HG02610 (cell line): ENCODE measurements at regions not wholly inside any gene's neighbourhood (a gene's known extent, or its start where the extent isn't known, plus 50 kb on each side); places are given as distances from the start of the nearest gene placed in this dataset.
A peak's percentile ranks its signal among the peaks of the same experiment; 100 is the strongest.

ENCODE experiments used
- ATAC-seq: cut with Tn5 transposase; IDR thresholded peaks from one replicate; pipeline ENCODE4 v1.9.1; 2021; ENCODE audit warnings: mild to moderate bottlenecking, moderate library complexity; ENCODE audit not compliant: unreplicated experiment

DNA sequence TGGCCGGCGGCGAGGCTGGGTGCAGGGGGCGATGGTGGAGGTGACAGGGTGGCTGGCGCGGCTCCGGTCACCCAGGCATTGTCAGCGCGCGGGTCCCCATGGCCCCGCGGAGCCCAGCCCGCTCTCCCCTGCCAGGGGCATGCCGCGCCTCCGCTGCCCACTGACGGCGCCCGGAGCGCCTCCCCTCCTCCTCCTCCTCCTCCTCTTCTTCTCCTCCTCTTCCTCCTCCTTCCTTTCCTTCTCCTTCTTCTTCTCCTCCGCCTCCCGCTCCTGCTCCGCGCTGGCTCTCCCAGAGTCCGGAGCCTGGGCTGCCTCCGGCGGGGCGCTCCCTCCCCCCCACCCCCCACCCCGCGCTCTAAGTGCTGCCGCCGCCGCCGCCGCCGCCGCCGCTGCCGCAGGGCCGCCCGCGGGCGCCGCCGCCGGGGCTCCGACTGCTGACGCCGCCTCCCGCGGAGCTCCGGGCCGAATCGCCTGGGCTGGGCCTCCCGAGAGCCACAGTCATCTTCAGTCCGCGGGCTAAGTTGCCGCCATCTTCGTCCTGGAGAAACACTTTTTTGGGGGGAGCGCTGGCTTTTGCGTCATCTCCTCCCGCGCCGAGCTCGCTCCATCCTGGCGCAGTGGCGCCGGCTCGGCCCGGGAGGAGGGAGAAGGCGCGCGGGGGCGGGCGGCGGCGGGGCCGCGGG is 348.3 kb downstream of the LIG4 start:
- no peak for ATAC-seq

DNA sequence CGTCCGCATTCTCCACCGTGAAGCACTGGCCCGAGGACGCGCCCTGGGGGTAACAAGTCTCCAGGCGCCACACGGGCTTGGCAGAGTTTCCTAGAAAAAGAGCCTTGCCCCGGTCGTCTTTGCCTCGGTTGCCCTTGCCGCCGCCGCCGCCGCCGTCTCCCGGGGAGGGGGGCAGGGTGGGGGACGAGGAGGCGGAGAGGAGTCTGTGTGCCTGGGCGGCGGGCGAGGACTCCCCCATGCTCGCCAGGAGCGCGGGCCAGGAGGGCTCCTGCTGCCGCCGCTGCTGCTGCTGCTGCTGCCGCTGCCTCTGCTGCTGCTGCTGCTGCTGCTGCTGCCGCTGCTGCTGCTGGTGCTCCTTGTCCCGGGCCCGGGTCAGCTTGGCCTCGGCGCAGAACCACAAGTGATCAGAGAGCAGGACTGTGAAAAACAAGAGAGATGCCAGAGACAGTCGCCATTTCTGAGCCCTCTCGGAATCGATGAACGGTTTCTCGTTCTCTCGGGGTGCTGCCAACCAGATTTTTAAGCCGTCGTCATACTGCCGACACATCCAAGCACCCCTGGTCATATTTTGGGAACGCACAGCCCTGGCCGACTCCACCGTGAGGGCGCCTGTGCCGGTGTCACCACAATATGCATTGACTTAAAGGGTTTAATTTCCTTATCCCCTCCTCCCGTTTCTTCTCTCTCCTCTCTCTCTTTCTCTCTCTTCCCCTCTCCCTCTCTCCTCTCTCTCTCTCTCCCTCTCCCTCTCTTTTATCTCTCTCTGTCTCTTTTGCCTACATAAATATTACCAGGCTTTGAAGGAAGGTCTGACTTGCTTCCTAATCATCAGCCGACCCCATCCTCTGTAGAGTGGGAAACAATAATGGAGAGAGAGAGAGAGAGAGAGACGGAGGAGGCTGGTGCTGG is 349.1 kb downstream of the LIG4 start:
- ATAC-seq = no peak

DNA sequence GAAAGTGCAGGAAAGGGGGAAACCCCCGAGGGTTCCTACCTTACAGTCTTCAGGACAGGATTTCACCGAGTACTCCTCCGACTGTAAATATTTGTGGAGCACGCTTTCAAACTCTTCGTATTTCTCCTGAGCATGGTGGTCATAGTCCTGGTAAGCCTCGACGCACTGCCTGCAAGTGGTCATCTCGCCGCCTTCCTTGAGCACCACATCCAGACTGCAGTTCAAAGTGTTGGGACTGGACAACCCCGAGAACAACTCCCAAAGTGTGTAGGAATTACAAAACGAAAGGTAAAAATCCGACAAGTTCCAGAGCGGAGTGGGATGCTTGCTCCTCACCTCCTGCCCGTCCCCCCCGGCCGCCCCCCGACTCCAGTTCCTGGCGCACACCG is 349.7 kb downstream of the LIG4 start:
- ATAC-seq = no peak

DNA sequence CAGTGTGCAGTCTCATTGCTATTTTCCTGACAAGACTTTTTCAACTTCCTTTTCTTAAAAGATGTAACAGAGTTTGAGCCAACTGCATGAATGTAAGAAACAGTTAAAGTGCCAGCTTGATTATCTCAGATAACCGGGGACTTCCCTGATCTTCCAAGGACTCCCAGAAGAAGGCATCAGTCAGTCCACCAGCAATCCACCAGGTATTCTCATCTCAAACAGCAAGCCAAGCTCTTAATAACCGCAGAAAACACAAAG is 350.1 kb downstream of the LIG4 start:
- no peak for ATAC-seq

DNA sequence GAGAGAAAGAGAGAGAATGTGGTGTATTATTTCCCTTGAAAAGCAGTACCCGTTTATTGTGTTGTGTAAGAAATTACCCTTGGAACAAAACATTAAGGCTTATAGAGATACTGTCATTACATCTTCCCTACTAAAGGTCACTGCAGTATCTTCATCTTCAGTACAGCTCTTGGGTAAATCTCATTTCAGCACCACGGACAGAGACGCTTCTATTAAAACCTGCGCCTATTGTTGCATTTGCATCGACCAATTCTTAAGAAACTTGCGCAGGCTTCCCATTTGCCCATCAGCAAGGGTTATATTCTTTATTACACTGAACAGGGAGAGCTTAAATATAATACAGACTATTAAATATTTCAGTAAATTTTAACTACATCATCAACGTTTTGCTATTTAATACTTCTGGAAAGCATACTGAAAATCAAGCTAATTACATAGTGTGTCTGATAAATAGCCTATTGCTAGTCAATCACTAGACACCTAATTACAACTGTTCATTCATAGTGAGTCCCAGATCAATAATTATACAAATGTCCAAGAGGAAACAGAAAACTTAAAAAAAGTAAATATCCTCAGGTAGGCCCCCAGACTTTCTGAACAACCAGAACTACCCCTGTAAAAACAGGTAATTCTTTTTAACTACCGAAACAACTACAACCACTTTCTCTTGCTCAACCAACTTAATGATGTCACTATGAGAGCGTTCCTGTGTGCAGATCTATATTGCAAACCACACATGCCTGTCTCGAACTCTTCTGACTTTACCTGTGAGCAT is 350.6 kb downstream of the LIG4 start:
- ATAC-seq = no peak

DNA sequence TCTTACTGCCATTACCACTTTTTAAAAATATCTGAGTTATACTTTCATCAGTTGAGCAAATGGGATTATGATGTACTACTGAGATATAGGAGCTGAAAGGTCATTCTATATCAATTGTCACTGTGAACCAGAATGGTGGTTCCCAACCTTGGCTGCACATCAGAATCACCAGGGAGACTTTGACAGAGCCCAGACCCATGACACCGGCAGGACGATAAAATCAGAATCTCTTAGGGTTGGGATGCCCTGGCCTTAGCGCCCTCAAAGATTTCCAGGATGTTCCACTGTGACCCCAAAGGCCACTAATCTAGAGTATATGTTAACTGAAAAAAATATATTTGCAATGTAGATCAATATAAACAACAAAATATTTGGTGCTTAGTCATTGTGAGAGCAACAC is 355.1 kb downstream of the LIG4 start:
- no peak for ATAC-seq

DNA sequence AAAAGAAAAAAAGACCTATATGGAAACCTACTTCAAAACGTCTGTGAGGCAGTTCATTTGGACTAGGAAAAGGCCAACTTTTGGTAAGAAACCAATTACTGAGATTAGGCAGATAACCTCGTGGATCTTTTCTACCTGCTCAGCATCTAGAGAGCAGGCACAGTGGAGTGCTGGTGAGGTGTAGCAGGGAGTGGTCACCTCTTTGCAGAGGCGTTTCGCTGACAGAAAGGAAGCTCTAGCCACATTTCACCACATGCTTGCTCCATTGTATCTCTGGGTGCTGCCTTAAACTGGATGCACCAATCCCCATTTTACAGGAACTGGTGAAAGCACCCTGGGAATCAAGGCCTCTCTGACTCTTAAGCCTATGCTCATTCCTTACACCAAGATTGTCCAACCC is 360.5 kb downstream of the LIG4 start:
- ATAC-seq = no peak

DNA sequence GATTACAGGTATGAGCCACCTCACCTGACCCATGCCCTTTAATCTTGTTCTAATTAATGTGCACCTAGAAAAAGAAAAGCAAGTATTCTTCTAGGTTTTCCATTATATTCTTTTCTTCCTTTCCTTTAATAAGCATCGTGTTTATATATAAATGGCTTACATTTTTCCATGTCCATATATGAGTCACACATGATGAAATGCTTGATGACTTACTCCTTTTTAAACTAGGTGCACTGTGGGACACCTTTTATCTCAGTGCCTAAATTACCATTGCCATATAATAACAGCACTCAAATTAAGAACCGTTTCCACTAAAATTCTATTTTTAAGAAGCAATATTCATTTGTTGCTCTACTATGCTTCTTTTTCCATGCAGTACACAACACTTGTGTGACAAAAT is 363.3 kb downstream of the LIG4 start:
- ATAC-seq = no peak

DNA sequence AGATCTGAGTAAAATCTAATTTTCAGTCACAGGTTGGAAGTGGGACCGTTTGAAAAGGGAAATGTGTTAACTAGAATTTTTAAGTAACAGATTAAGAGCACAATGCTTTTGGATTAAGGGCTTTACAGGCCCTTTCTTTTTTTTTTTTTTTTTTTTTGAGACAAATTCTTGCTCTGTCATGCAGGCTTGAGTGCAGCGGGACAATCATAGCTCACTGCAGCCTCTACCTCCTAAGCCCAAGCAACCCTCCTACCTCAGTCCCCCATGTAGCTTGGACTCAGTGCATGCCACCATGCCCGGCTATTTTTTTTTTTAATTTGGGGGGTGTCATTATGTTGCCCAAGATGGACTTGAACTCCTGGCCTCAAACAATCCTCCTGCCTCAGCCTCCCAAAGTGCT is 363.7 kb downstream of the LIG4 start:
- no peak for ATAC-seq

DNA sequence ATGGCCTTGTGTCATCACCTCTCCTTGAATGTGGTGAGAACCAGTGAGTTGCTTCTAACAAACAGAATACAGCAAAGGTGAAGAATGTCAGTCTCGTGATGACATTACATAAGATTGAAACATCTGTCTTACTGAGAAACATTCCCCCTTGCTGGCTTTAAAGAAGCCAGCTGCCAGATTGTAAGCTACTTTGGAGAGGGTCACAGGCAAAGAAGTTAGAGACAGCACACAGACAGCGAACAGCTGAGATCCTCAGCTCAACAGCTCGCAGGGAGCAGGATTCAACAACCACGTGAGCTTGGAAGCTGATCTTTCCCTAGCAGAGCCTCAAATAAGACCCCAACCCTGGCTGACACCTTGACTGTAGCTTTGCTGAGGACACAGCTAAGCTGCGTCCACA is 367.9 kb downstream of the LIG4 start:
- no peak for ATAC-seq

DNA sequence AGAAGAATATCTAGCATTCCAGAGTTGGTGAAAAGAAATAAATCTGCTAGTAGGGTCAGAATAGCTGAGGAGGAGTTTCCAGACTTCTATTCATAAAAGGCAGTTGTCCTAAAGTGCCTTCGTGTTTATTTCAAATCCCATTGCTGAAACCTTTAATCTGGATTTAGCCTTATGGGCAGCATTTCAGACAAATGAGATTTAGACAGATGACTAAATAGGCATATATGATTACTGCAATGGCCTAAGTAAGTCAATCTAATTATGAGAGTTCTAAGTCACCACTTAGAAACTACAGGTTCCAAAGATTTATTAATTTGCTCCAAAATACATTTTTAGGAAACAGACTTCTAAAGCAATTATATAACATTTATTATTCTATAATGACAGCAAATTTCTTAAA is 368.7 kb downstream of the LIG4 start:
- no peak for ATAC-seq

DNA sequence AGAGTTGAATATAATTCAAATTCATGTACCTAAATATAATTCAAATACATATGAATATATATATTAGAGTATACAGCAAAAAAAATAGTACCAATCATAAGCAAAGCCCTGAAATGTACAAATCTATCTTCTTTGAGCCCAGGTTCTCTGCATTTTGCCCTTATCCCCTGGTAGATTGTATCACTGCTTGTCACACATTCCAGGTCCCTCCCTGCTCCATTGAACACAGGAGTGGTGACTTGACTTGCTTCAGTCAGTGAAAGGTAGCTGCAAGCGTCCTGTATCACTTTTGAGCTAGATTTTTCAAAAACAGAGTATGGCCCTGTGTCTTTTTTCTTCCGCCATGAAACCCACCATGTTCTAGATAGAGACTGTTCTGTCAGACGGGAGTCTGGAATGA is 369.4 kb downstream of the LIG4 start:
- no peak for ATAC-seq

DNA sequence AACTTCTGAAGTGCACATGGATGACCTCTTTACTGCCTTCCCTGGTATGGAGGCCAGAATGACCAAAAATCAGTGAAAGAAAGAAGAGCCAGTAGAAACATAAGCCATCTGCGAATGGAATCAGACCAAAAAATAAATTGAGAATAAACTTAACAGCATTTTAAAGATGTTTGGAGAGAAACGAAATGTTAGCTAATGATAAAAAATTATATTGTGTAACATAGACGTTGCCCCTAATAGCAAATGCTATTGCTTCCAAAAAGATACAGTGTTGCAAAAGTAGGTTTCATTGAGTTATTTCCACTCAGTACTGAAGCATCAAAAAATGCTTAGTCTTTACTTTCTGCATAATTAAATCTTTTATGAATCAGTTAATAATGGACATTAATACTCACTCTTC is 371.7 kb downstream of the LIG4 start:
- ATAC-seq = no peak

DNA sequence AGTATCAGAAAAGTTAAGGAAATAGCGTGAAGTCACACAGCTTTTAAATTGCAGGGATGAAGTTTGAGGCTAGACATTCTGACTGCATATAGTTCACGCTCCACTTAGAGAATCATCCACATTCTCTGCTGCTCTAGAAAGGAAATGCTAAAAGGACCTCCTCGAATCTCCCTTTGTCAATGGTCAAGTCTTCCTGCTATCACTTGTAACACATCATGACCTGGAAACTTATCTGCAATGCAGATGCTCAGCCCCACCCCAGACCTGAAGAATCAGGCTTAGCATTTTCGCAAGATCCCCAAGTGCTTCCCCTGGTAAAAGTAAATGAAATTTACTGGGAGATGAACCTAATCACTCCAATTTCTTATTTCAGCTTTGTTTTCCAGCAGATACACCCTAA is 372.1 kb downstream of the LIG4 start:
- no peak for ATAC-seq

DNA sequence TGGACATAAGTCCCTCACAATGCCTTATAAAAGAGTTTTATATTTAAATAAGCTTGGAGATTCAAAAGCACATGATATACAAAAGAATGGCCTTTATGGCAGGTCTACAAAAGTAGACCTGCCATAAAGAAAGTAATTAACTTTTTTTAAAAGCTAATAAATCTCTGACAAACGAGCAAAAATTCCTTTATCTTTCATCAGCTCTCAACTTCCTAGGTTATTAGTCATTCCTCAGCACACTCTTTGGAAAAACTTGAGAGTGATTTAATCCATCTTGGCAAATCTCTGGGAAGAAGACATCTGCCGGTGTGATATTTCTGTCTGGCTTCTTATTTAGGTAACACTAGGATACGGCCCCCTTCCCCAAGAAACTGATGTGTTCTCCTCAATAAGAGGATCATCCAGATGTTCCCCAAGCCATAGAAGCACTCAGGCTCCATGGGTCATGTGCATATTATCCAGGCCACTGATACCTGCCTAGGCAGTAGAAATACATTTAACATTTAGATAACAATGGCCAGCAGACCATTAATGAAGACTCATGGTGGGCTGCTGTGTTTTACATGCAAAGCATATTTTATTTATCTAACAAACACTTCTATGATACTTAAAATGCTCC is 372.7 kb downstream of the LIG4 start:
- ATAC-seq = no peak

DNA sequence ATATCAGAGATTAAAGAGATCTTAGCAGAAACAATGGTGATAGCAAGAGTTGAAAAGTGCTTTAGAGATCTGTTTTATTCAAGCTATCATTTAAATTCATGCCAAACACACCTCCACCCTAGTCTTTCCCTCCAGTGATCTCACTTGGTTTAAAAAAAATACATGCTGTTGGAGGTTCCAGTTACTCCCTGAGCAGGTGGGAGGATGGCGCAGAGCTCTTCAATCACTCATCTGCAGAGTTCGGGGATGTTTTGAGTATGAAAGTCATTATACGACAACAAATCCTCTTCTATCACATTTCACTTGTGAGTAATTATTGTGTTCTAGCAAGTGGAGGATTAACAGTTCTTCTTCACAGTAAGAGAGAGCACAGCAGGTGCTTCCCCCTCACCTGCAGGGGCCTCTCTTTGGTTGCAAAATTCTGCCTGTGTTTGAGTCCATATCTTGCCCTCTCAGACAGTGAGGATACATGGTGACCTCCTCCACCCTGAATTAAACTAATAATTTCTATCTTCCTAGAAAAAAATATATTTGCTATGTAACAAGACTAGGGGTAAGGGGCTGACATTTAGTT is 376.7 kb downstream of the LIG4 start:
- ATAC-seq = no peak

DNA sequence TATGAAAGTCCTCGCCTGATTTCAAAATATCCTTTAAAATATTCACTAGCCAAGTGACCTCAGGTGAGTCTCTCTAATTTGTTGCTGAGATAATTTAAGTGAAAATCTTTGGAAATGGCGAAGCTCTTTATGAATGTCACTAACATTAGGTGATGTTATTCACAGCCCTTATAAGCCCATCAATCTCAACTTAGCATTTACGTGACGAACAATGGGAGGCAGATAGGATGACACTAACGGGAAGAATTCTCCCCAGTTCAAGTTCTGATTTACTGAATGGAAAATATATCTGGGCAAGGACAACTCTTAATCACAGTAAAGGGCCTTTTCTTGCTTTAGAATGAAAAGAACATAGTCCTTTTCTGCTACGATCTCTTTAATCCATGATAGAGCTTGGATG is 378.7 kb downstream of the LIG4 start:
- no peak for ATAC-seq

DNA sequence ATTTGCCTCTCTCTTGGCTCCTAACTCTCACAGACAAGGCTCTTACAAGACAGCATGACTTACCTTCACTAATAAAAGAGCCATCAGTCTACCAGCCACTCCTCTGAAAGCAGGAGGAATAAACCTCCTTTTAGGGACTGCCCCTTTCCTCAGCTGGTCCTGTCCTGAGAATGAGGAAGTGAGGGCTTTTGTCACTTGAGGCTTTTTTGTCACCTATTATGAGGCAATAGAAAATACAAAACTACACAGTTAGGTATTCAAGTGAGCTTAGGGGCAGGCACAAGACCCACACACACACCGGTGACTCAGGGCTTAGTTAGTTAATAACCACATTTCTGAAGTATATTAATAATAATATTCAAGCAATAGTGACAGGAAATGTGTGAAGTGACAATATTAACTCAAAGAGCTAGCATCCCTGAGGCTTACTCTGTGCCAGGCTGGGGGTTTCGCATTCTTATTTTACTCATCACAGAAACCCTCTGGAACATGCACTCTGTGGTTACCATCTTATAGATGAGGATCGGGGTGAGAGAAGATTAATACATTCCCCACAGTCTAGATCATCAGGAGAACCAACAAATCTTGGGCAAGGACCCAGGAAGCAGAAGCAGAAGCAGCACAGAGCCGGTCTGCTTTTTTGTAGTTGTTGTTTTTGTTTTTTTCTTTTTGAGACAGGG is 379.9 kb downstream of the LIG4 start:
- peak; percentile 72 for ATAC-seq

DNA sequence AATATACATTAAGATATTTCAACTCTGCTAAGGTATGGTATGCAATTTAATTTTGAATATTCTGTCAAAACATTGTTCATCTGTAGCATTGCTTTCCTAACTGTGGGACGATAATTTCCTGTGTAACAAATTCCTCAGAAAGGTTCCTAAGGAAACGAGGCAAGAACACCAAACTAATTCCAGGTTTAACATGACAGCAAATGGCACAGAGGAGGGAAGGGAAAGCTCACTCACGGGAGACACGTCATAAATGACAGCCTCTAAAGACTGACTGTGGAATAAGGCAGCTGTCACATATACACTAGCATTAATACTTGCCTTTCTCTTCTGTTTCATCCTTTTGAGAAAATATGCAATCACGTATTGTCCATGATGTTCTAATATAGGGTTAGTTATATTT is 380.6 kb downstream of the LIG4 start:
- no peak for ATAC-seq

DNA sequence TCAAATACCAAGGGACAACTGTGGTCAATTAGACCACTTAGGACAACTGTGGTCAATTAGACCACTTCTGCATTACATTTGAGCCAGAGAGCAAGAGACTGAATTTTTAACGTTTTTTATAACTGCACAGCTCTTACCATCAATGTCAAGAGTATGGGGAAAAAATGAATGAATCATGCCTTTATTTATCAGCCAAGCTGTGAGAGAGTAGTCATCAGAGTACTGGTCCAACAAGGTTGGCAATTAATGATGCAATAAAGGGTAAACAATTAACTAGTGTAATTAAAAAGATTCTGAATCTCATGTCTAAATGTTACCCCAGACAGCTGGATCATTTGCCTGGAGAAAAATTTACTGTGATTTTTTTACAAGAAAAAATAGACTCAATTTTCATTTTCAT is 381.1 kb downstream of the LIG4 start:
- ATAC-seq = no peak
